ENCODE measurements at regions not wholly inside any gene's neighbourhood (a gene's known extent, or its start where the extent isn't known, plus 50 kb on each side); places are given as distances from the start of the nearest gene placed in this dataset.
A peak's percentile ranks its signal among the peaks of the same experiment; 100 is the strongest.

DNA sequence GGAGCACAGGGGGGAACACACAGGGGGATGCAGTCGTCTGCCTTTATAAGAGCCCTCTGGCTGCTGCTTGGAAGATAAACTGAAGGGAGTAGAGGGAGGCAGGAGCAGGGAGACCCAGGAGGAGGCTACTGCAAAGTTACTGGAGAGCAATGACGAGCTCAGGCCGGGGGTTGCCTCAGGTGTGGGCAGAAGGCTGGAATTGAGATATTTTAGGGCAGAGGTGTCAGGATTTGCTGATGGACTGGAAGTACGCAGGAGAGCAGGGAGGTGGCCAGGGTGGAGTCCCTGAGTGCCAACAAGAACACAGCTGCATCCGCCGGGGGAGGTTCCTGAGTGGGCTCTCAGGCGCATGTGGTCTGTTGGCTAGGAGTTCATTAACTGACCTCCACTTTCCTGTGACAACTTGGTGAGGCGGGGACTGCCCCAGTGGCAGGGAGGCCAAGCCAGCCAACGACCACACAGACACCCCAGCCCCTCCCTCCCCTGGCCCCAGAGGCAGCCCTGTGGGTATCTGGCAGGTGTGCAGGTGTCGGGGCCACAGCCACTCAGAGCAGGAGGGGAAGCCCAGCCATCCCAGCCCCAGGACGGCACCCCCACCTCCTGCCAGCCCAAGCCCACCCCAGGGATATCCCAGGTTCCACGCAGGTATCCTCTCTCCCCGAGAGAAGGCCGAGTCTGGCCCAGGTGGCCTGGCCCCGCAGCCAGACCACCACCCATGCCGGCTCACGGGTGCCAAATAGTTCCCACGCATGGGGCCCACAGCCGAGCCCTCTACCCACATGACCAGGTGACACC, 85.4 kb downstream of the NCOR2 start:
- intact Hi-C loops (cut with DNase I; ENCODE audit: low total_unique reads), result no loop called here
- Histone ChIP-seq H3K4me1 (peaks cover 0 to 34% (median 16%) of the 10 kb centered on the region in 4 donors), H3K36me3 (peaks cover 0 to 87% (median 55%) of the 10 kb centered on the region in 3 donors), H3K4me3 (no peak overlapping the region), H3K9me3 (no peaks in the 10 kb centered on the region), H3K27me3 (no peaks in the 10 kb centered on the region), H3K27ac (no peak overlapping the region)
- no peak for DNase-seq
- TF ChIP-seq, protein P1, sequence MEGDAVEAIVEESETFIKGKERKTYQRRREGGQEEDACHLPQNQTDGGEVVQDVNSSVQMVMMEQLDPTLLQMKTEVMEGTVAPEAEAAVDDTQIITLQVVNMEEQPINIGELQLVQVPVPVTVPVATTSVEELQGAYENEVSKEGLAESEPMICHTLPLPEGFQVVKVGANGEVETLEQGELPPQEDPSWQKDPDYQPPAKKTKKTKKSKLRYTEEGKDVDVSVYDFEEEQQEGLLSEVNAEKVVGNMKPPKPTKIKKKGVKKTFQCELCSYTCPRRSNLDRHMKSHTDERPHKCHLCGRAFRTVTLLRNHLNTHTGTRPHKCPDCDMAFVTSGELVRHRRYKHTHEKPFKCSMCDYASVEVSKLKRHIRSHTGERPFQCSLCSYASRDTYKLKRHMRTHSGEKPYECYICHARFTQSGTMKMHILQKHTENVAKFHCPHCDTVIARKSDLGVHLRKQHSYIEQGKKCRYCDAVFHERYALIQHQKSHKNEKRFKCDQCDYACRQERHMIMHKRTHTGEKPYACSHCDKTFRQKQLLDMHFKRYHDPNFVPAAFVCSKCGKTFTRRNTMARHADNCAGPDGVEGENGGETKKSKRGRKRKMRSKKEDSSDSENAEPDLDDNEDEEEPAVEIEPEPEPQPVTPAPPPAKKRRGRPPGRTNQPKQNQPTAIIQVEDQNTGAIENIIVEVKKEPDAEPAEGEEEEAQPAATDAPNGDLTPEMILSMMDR (IDR thresholded peaks at IDR 0.05), result no peak

DNA sequence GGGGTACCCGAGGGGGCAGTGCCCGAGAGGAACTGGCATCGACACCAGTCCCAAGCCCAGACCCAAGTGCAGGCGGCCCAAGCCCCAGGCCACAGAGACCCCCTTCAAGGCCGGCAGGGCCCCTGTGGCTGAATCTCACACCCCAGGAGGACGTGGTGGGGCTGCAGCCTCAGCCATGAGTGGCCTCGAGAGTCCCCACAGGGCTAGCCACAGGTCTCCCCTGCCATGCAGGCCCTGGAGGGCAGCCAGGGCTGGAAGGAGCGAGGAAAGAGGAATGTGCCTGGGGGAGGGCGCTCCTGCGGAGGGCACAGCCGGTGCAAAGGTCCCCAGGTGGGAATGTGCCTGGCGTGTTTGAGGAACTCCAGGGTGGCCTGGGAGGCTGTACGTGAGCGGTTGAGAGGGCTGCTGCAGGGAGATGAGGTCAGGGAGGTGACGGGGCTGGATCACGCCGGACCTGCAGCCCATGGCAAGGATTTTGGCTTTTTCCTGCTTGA, 86.1 kb downstream of the NCOR2 start:
- Histone ChIP-seq H3K4me3 (no peak overlapping the region), H3K27me3 (no peaks in the 10 kb centered on the region), H3K36me3 (peaks cover 0 to 84% (median 55%) of the 10 kb centered on the region in 3 donors), H3K9me3 (no peaks in the 10 kb centered on the region), H3K27ac (no peak overlapping the region), H3K4me1 (peaks cover 0 to 34% (median 16%) of the 10 kb centered on the region in 4 donors)
- TF ChIP-seq, protein P1 (IDR thresholded peaks at IDR 0.05), result no peak
- DNase-seq, result no peak
- intact Hi-C loops (cut with DNase I; ENCODE audit: low total_unique reads), result no loop called here

DNA sequence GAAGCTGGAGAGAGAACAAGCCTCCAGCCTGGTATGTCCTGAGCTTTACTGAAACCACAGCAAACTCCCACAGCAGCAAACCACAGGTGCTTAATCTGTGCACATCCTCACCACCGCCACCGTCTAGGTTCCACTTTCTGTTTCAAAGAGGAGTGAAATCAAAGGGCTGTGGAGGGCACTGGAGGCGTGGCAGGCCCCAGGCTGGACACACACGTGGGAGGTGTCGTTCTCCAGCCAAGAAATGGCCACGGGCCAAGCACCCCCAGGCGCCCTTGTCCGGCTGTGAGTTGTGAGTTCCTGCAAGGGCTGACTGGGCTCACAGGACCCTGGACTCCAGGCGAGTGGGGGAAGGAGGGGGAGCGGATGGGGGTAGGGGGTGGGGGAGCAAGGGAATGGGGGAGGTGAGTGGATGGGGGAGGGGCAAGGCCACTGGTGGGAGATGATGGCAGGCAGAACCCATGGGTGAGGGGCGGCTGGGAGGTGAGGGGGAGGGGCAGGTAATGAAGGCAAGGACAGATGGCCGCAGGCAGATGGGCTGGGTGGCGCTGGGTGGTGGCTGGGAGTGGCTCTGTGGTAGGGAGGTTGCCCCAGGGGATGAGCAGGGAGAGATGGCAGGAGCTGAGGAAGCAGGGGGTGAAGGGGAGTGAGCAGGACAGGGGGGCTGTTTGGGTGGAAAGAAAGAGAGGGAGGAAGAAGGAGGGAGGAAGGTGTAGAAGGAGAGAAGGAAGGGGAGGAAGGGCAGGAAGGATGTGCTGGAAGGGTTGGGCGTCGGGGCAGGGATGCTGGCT, 86.7 kb downstream of the NCOR2 start:
- H3K36me3 ChIP-seq, result peaks cover 0 to 84% (median 54%) of the 10 kb centered on the region in 3 donors
- peak overlapping the region in 1 of 2 donors; percentile 21 for H3K27ac ChIP-seq
- peaks cover 0 to 40% (median 16%) of the 10 kb centered on the region in 4 donors for H3K4me1 ChIP-seq
- TF ChIP-seq, protein P1 (IDR thresholded peaks at IDR 0.05), result no peak
- intact Hi-C loops (cut with DNase I; ENCODE audit: low total_unique reads), result no loop called here
- H3K4me3 ChIP-seq, result no peak overlapping the region
- DNase-seq, result no peak
- H3K9me3 ChIP-seq, result no peaks in the 10 kb centered on the region
- H3K27me3 ChIP-seq, result no peaks in the 10 kb centered on the region

DNA sequence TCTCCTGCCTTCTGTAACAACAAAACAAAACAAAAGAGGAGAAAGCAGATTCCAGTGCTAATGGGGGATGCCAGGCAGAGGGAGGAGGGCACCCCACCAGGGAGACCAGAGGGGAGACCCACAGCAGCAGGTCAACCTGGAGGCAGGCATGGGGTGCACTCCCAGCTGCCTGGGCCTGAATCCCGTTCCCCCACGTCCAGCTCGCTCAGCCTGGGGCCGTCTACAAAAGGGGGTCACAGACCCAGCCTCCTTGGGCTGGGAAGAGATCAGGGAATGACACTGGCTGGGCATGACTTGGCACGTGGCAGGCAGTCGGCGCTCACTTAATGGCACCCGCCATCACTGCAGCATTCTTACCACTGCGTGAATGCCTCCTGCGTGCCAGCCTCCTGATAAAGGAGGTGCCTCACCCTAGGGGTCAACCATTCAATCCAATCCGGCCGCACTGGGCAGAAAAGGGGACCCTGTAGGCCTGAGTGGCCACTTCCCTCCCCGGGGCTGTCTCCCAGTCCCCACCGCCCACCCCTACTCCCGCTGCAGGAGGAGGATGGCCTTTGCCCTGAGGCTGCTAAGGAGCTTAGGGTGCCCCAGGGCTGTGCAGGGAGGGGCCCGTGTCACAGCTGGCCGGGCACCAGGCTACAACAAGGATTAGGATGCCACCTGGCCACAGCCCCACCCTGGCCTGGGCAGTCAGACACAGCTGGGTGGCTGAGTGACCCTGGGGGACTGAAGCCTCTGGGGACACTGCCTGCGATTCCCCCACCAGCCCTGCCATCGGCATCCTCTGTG, 87.5 kb downstream of the NCOR2 start:
- Histone ChIP-seq H3K9me3 (no peaks in the 10 kb centered on the region), H3K4me1 (peaks cover 0 to 48% (median 20%) of the 10 kb centered on the region in 4 donors), H3K27ac (peak overlapping the region in 1 of 2 donors; percentile 21), H3K27me3 (no peaks in the 10 kb centered on the region), H3K4me3 (no peak overlapping the region), H3K36me3 (peaks cover 0 to 82% (median 52%) of the 10 kb centered on the region in 3 donors)
- DNase-seq, result no peak
- intact Hi-C loops (cut with DNase I; ENCODE audit: low total_unique reads), result no loop called here
- TF ChIP-seq, protein P1 (IDR thresholded peaks at IDR 0.05), result no peak

DNA sequence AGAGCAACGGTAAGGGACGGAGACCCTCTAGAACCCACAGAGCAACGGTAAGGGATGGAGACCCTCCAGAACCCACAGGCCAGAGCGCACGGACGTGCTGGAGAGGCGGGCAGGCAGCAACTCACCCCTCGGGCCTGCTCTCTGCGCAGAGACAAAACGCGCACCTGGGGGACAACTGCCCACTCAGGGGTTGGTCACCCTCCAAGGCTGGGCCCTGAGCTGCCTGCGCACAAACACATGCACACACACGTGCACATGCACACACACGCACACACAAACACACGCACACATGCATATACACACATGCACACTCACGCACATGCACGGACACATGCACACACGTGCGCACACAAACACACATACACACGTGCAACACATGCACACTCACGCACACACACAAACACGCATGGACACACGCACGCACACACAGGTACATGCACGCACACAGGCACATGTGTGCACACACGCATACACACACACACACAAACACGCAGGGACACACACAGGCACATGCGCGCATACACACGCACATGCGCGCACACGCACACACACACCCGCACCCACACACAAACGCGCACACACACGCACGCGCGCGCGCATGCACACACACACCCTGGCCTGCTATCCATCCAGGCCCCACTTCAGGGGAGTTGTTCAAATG, 88.3 kb downstream of the NCOR2 start:
- TF ChIP-seq, protein P1 (IDR thresholded peaks at IDR 0.05), result no peak
- intact Hi-C loops (cut with DNase I; ENCODE audit: low total_unique reads), result no loop called here
- DNase-seq, result no peak
- Histone ChIP-seq H3K27me3 (no peaks in the 10 kb centered on the region), H3K36me3 (peaks cover 0 to 82% (median 44%) of the 10 kb centered on the region in 3 donors), H3K4me3 (no peak overlapping the region), H3K9me3 (no peaks in the 10 kb centered on the region), H3K4me1 (peaks cover 0 to 55% (median 26%) of the 10 kb centered on the region in 4 donors), H3K27ac (no peak overlapping the region)

All from tibial artery (tissue), 4 donors.